Panc1 (cell line): ENCODE measurements at regions not wholly inside any gene's neighbourhood (a gene's known extent, or its start where the extent isn't known, plus 50 kb on each side); places are given as distances from the start of the nearest gene placed in this dataset.

Source experiments
- CTCF ChIP-seq: fragments of 450-650 bp; IDR thresholded peaks from 2 replicates; pipeline ENCODE4 v1.5.1; 2017; ENCODE audit warnings: mild to moderate bottlenecking
- POLR2AphosphoS5 ChIP-seq: IDR thresholded peaks from 2 replicates; pipeline ENCODE4 v1.6.1; 2012; ENCODE audit warnings: mild to moderate bottlenecking, low read depth, low read length, moderate library complexity

DNA sequence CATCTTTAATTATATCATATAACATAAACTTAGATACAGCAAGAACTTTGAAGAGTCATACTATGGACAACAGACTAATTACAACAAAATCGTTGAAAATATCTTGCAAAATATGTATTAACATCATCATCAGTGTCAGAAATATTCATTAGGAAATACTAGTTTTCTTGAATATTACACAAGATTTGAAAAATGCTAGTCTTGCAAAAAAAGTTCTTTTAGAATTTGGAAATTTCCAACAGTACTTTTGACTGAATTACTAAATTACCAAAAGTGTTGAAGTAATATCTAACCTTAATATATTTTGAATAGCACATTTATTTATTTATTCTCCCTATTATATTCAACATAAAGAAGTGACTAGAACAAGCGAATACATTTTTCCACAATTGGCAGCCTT is 1224.8 kb upstream of the EYS start:
- TF ChIP-seq POLR2AphosphoS5 (no peak), CTCF (no peak)
